Astrocyte (in vitro differentiated cells and primary cell): ENCODE measurements at regions not wholly inside any gene's neighbourhood (a gene's known extent, or its start where the extent isn't known, plus 50 kb on each side); places are given as distances from the start of the nearest gene placed in this dataset.

ENCODE experiments used
- EZH2 ChIP-seq: IDR thresholded peaks from 2 replicates; pipeline ENCODE4 v1.6.1; 2012; ENCODE audit warnings: mild to moderate bottlenecking, low read length, inconsistent platforms; ENCODE audit not compliant: insufficient read depth
- TF ChIP-seq, protein P1 (sequence below): IDR thresholded peaks from 2 replicates; pipeline ENCODE4 v1.5.1; 2011; ENCODE audit warnings: low read depth, mild to moderate bottlenecking, inconsistent platforms, low read length, moderate library complexity; ENCODE audit not compliant: insufficient read depth

DNA sequence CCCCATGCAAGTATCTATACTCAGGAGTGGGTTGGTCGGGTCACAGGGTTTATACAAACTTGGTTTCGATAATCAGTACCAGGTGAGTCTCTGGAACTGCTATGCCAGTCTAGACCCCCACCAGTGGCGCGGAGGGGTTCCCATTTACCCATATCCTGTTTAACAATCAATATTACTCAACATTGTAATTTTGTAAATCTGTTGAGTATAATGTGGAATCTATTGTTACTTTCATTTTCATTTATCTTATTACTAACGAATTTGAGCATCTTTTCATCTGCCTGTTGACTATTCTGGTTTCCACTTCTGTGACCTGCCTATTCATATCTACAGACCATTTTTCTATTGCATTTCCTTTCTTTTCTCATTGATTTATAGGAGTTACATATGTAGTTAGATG lies 275.2 kb upstream of the CRY1 start:
- no peak for TF ChIP-seq EZH2
- TF ChIP-seq, protein P1, sequence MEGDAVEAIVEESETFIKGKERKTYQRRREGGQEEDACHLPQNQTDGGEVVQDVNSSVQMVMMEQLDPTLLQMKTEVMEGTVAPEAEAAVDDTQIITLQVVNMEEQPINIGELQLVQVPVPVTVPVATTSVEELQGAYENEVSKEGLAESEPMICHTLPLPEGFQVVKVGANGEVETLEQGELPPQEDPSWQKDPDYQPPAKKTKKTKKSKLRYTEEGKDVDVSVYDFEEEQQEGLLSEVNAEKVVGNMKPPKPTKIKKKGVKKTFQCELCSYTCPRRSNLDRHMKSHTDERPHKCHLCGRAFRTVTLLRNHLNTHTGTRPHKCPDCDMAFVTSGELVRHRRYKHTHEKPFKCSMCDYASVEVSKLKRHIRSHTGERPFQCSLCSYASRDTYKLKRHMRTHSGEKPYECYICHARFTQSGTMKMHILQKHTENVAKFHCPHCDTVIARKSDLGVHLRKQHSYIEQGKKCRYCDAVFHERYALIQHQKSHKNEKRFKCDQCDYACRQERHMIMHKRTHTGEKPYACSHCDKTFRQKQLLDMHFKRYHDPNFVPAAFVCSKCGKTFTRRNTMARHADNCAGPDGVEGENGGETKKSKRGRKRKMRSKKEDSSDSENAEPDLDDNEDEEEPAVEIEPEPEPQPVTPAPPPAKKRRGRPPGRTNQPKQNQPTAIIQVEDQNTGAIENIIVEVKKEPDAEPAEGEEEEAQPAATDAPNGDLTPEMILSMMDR: no peak
